Stimulated activated naive B cell treated with anti-CD40 and anti-IgM and Interleukin-4, amounts not matched to agents 10 μg/mL and 1 μg/mL and 100 μg/mL, for 72 hours (primary cell): ENCODE measurements at regions not wholly inside any gene's neighbourhood (a gene's known extent, or its start where the extent isn't known, plus 50 kb on each side); places are given as distances from the start of the nearest gene placed in this dataset.

Source experiments
- ATAC-seq, 2 donors: fragments of 150-1000 bp; cut with Tn5 transposase; replicated peaks; 2 replicates each; pipeline ENCODE4 v1.10.0; 2021; ENCODE audit warnings: moderate library complexity in 1 of 2
- DNase-seq: peaks from one replicate; pipeline ENCODE4 v3.0.0; 2021
- H3K27ac Mint-ChIP-seq: one replicate; pipeline ENCODE4 v1.8.0; 2022; ENCODE audit warnings: mild to moderate bottlenecking, mixed read lengths
- H3K27me3 Mint-ChIP-seq, 2 donors: one replicate each; pipeline ENCODE4 v1.8.0; 2022; ENCODE audit warnings: mixed read lengths in 2 of 2
- H3K36me3 Mint-ChIP-seq, 2 donors: one replicate each; pipeline ENCODE4 v1.8.0; 2022; ENCODE audit warnings: mixed read lengths in 2 of 2, mild to moderate bottlenecking in 1 of 2
- H3K4me1 Mint-ChIP-seq, 2 donors: one replicate each; pipeline ENCODE4 v1.8.0; 2022; ENCODE audit warnings: mixed read lengths in 2 of 2, mild to moderate bottlenecking in 1 of 2
- H3K4me3 Mint-ChIP-seq, 2 donors: one replicate each; pipeline ENCODE4 v1.8.0; 2022; ENCODE audit warnings: mild to moderate bottlenecking in 2 of 2, mixed read lengths in 2 of 2, moderate library complexity in 1 of 2
- H3K9me3 Mint-ChIP-seq, 2 donors: one replicate each; pipeline ENCODE4 v1.8.0; 2022; ENCODE audit warnings: mixed read lengths in 2 of 2, mild to moderate bottlenecking in 1 of 2

DNA sequence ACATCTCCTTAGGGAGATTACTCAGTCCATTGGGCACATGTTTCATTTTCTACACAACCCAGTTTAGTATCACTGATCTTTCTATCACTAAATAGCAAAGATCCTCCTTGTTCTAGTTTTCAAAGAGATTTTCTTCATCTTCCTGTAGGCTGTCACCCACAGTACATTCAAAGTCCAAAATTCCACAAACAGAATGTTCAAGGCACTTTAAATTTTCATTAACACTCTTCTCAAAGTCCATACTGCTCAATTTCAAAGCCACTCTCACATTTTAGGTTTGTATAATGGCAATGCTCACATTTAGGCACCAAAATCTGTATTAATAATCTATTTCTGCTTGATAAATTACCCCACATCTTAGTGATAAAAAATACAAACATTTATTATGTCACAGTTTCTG lies 152.8 kb downstream of the FSIP2 start:
- ATAC-seq (no peak), DNase-seq (no peak)
- Mint-ChIP-seq H3K36me3 (no peaks in the 10 kb centered on the region), H3K27me3 (no peaks in the 10 kb centered on the region), H3K9me3 (no peaks in the 10 kb centered on the region), H3K4me3 (no peak overlapping the region), H3K27ac (no peak overlapping the region), H3K4me1 (no peaks in the 10 kb centered on the region)

GRCh38 chr2:185891804-185892411 lies 153.3 kb downstream of the FSIP2 start:
- Mint-ChIP-seq H3K27me3 (no peaks in the 10 kb centered on the region), H3K4me3 (no peak overlapping the region), H3K27ac (no peak overlapping the region), H3K9me3 (no peaks in the 10 kb centered on the region), H3K4me1 (no peaks in the 10 kb centered on the region), H3K36me3 (no peaks in the 10 kb centered on the region)
- DNase-seq: no peak
- no peak for ATAC-seq

GRCh38 chr2:185892484-185892883 lies 153.9 kb downstream of the FSIP2 start:
- no peaks in the 10 kb centered on the region for H3K4me1 Mint-ChIP-seq
- no peak overlapping the region for H3K4me3 Mint-ChIP-seq
- no peak for ATAC-seq
- H3K9me3 Mint-ChIP-seq: no peaks in the 10 kb centered on the region
- no peaks in the 10 kb centered on the region for H3K27me3 Mint-ChIP-seq
- H3K36me3 Mint-ChIP-seq: no peaks in the 10 kb centered on the region
- H3K27ac Mint-ChIP-seq: no peak overlapping the region
- DNase-seq: no peak

DNA sequence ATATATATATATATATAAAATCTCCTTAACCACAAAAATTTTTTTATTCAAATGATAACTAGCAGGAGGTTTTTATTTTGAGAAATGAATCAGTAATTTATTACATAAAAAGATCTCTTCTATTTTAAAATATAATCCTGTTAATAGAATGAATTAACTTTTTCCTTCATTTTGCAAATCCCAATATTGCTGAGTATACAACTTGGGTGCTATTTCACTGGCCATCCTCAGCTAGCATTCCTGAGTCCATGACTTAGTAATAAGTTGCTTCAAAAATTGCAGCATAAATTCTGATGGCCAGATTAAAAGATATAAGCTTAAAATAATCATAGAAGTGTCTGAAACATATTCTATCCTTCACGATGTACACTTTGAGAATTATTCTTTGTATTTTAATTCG lies 155.6 kb downstream of the FSIP2 start:
- H3K4me3 Mint-ChIP-seq: no peak overlapping the region
- H3K9me3 Mint-ChIP-seq: no peaks in the 10 kb centered on the region
- H3K27ac Mint-ChIP-seq: no peak overlapping the region
- DNase-seq (no peak), ATAC-seq (no peak)
- H3K4me1 Mint-ChIP-seq: no peaks in the 10 kb centered on the region
- H3K27me3 Mint-ChIP-seq: no peaks in the 10 kb centered on the region
- no peaks in the 10 kb centered on the region for H3K36me3 Mint-ChIP-seq

- DNase-seq (no peak), ATAC-seq (no peak)
- Mint-ChIP-seq H3K36me3 (no peaks in the 10 kb centered on the region), H3K4me1 (no peaks in the 10 kb centered on the region), H3K27me3 (no peaks in the 10 kb centered on the region), H3K27ac (no peak overlapping the region), H3K9me3 (no peaks in the 10 kb centered on the region), H3K4me3 (no peak overlapping the region)
Observed at GRCh38 chr2:185895828-185896693, 157.5 kb downstream of the FSIP2 start.

GRCh38 chr2:185899366-185899765 lies 160.8 kb downstream of the FSIP2 start:
- H3K9me3 Mint-ChIP-seq: no peaks in the 10 kb centered on the region
- no peak overlapping the region for H3K4me3 Mint-ChIP-seq
- no peaks in the 10 kb centered on the region for H3K36me3 Mint-ChIP-seq
- no peak for DNase-seq
- no peaks in the 10 kb centered on the region for H3K4me1 Mint-ChIP-seq
- no peaks in the 10 kb centered on the region for H3K27me3 Mint-ChIP-seq
- no peak overlapping the region for H3K27ac Mint-ChIP-seq
- ATAC-seq: no peak

- Mint-ChIP-seq H3K4me3 (no peak overlapping the region), H3K9me3 (no peaks in the 10 kb centered on the region), H3K36me3 (no peaks in the 10 kb centered on the region), H3K4me1 (no peaks in the 10 kb centered on the region), H3K27me3 (no peaks in the 10 kb centered on the region), H3K27ac (no peak overlapping the region)
- ATAC-seq: no peak
- no peak for DNase-seq
Observed at GRCh38 chr2:185919155-185919554, 180.6 kb downstream of the FSIP2 start.

DNA sequence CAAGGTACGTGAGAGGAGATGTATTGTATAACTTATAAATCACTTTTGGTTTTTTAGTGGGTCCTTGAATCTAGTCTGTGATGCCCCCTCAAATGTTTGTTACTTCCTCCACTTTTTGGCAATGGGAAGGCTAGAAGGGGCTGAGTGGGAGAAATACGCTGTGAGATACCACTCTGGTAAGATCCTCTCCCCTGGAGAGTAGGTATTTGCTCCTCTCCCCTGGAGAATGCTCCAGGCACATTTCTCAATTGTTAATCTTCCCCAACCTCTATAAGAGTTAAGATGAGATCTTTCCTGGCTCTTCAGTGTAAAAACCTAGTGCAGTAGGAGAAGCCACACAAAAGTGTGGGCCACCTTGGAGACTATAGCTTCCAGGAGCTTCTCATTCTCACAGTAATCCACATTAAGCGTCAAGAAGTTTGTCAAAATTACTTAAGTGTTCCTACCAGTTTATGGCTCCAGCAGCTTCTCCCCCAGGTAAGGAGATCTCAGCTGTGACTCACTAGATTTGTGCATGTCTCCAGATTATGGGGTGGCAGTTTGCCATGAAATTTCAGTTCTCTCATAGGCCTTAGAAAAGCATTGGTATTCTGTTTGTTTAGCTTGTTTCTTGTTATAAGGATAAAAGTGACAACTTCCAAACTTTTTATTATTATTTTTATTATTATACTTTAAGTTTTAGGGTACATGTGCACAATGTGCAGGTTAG lies 182.6 kb downstream of the FSIP2 start:
- H3K36me3 Mint-ChIP-seq: no peaks in the 10 kb centered on the region
- no peak for ATAC-seq
- no peaks in the 10 kb centered on the region for H3K9me3 Mint-ChIP-seq
- H3K27me3 Mint-ChIP-seq: no peaks in the 10 kb centered on the region
- no peak overlapping the region for H3K4me3 Mint-ChIP-seq
- no peaks in the 10 kb centered on the region for H3K4me1 Mint-ChIP-seq
- no peak for DNase-seq
- H3K27ac Mint-ChIP-seq: no peak overlapping the region

DNA sequence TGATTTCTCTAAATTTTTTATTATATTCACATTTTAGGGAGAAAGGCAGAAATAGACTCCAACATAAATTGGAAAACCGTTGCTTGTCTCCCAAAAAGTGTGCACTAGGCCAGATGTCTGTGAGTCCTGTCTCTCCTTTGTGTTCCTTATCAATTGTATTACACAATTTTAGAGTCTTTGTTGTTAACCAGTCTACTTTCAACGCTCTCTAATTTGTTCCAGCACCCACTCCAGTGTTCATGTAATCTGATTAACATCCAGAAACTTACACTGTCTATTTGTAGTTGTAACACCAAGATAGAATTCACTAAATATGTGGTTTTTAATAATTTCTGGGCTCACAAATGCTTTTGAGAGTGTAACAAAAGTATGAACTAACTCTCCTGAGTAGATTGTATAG lies 195.6 kb downstream of the FSIP2 start:
- Mint-ChIP-seq H3K27ac (no peak overlapping the region), H3K27me3 (no peaks in the 10 kb centered on the region), H3K9me3 (no peaks in the 10 kb centered on the region), H3K4me1 (no peaks in the 10 kb centered on the region), H3K36me3 (no peaks in the 10 kb centered on the region), H3K4me3 (no peak overlapping the region)
- no peak for ATAC-seq
- no peak for DNase-seq

DNA sequence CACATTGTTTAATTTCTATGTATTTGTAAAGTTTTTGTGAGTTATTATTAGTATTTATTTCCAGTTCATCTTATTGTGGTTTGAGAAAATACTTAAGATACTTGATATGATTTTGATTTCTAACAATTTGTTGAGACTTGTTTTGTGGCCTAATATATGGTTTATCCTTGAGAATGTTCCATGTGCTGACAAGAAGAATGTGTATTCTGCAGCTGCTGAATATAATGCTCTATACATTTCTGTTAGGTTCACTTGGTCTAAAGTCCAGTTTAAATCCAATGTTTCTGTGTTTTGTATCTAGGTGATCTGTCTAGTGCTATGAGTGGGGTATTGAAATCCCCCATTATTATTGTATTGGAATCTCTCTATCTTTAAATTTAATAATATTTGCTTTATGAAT lies 201.3 kb downstream of the FSIP2 start:
- no peaks in the 10 kb centered on the region for H3K4me1 Mint-ChIP-seq
- H3K27me3 Mint-ChIP-seq: no peaks in the 10 kb centered on the region
- H3K9me3 Mint-ChIP-seq: peaks cover 6 to 7% of the 10 kb centered on the region in 2 donors
- DNase-seq (no peak), ATAC-seq (no peak)
- H3K27ac Mint-ChIP-seq: no peak overlapping the region
- H3K36me3 Mint-ChIP-seq: peaks cover 4 to 25% of the 10 kb centered on the region in 2 donors
- H3K4me3 Mint-ChIP-seq: no peak overlapping the region

GRCh38 chr2:185942855-185943254 lies 204.3 kb downstream of the FSIP2 start:
- peaks cover 4 to 30% of the 10 kb centered on the region in 2 donors for H3K36me3 Mint-ChIP-seq
- H3K27me3 Mint-ChIP-seq: no peaks in the 10 kb centered on the region
- peaks cover 7 to 8% of the 10 kb centered on the region in 2 donors for H3K9me3 Mint-ChIP-seq
- H3K27ac Mint-ChIP-seq: no peak overlapping the region
- no peak for DNase-seq
- no peak for ATAC-seq
- no peak overlapping the region for H3K4me3 Mint-ChIP-seq
- no peaks in the 10 kb centered on the region for H3K4me1 Mint-ChIP-seq

DNA sequence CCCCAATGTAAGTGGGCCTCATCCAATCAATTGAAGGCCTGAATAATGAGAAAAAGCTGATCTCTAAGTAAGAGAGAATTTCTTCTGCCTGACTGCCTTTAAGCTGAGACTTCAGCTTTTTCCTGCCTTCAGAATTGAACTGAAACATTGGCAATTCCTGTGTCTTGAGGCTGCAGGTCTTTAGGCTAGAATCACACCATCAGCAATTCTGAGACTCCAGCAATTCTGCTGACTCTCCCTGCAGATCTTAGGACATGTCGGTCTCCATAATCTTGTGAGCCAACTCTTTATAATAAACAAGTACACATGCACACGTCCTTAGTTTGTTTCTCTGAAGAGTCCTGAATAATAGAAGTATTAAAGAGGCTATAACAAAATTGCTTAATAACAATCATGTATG lies 209.1 kb downstream of the FSIP2 start:
- Mint-ChIP-seq H3K27me3 (no peaks in the 10 kb centered on the region), H3K27ac (no peak overlapping the region), H3K4me3 (no peak overlapping the region), H3K4me1 (no peaks in the 10 kb centered on the region), H3K36me3 (peaks cover 3 to 26% of the 10 kb centered on the region in 2 donors), H3K9me3 (peaks cover 4 to 5% of the 10 kb centered on the region in 2 donors)
- ATAC-seq: no peak
- DNase-seq: no peak

- H3K4me1 Mint-ChIP-seq: no peaks in the 10 kb centered on the region
- no peaks in the 10 kb centered on the region for H3K27me3 Mint-ChIP-seq
- H3K4me3 Mint-ChIP-seq: no peak overlapping the region
- H3K9me3 Mint-ChIP-seq: no peaks in the 10 kb centered on the region
- H3K27ac Mint-ChIP-seq: no peak overlapping the region
- DNase-seq (no peak), ATAC-seq (no peak)
- H3K36me3 Mint-ChIP-seq: peaks cover 3 to 5% of the 10 kb centered on the region in 2 donors
Observed at GRCh38 chr2:185952100-185952499, 213.5 kb downstream of the FSIP2 start.

DNA sequence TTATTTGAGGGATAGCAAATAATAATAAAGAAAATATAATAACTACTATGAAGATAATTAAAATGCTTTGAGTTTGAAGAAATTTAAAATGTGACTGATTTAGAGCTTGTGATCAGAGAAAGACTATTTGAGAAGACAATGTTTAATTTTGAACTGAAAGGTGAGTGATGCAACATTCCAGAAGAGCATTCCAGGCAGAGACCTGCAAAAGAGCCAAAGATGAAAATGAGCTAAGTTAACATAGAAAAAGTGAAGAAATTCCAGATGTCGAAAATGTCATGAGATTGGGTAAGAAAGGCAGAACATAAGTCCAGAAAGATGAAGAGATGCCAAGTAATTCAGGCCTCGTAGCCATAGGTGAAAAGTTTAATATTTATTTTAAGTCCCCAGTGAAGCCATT lies 215.8 kb downstream of the FSIP2 start:
- ATAC-seq (no peak), DNase-seq (no peak)
- peaks cover 0 to 5% of the 10 kb centered on the region in 2 donors for H3K9me3 Mint-ChIP-seq
- no peak overlapping the region for H3K4me3 Mint-ChIP-seq
- no peaks in the 10 kb centered on the region for H3K27me3 Mint-ChIP-seq
- H3K27ac Mint-ChIP-seq: no peak overlapping the region
- no peaks in the 10 kb centered on the region for H3K4me1 Mint-ChIP-seq
- peaks cover 3 to 5% of the 10 kb centered on the region in 2 donors for H3K36me3 Mint-ChIP-seq

- no peaks in the 10 kb centered on the region for H3K27me3 Mint-ChIP-seq
- peaks cover under 1 to 7% of the 10 kb centered on the region in 2 donors for H3K9me3 Mint-ChIP-seq
- H3K27ac Mint-ChIP-seq: no peak overlapping the region
Observed at GRCh38 chr2:185955050-185955449, 216.4 kb downstream of the FSIP2 start.

More at GRCh38 chr2:185955050-185955449, 216.4 kb downstream of the FSIP2 start:
- no peak for ATAC-seq
- Mint-ChIP-seq H3K4me3 (no peak overlapping the region), H3K36me3 (peaks cover 3% of the 10 kb centered on the region in 2 donors), H3K4me1 (no peaks in the 10 kb centered on the region)
- no peak for DNase-seq
